ENCODE measurements at regions not wholly inside any gene's neighbourhood (a gene's known extent, or its start where the extent isn't known, plus 50 kb on each side); places are given as distances from the start of the nearest gene placed in this dataset.
"Not testable (repeated sequence)": the region's sequence is repeated elsewhere in the genome, so short reads cannot be mapped to it uniquely, and the experiment has no call there.

DNA sequence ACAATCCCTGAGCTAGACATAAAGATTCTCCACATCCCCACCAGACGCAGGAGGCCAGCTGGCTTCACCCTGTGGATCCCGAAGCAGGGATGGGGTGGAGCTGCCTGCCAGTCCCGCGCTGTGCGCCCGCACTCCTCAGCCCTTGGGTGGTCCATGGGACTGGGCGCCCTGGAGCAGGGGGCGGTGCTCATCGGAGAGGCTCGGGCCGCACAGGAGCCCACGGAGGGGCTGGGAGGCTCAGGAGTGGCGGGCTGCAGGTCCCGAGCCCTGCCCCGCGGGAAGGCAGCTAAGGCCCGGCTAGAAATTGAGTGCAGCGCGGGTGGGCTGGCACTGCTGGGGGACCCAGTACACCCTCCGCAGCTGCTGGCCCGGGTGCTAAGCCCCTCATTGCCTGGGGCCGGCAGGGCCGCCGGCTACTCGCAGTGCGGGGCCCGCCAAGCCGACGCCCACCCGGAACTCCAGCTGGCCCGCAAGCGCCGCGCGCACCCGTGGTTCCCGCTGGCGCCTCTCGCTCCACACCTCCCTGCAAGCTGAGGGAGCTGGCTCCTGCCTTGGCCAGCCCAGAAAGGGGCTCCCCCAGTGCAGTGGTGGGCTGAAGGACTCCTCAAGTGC is 1032.2 kb upstream of the PCDH20 start:
- TF ChIP-seq, protein P1, sequence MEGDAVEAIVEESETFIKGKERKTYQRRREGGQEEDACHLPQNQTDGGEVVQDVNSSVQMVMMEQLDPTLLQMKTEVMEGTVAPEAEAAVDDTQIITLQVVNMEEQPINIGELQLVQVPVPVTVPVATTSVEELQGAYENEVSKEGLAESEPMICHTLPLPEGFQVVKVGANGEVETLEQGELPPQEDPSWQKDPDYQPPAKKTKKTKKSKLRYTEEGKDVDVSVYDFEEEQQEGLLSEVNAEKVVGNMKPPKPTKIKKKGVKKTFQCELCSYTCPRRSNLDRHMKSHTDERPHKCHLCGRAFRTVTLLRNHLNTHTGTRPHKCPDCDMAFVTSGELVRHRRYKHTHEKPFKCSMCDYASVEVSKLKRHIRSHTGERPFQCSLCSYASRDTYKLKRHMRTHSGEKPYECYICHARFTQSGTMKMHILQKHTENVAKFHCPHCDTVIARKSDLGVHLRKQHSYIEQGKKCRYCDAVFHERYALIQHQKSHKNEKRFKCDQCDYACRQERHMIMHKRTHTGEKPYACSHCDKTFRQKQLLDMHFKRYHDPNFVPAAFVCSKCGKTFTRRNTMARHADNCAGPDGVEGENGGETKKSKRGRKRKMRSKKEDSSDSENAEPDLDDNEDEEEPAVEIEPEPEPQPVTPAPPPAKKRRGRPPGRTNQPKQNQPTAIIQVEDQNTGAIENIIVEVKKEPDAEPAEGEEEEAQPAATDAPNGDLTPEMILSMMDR (IDR thresholded peaks at IDR 0.05; ENCODE audit: low read length), result not testable (repeated sequence)
- not testable (repeated sequence) for TF ChIP-seq EZH2 (optimal IDR thresholded peaks at IDR 0.05; ENCODE audit: low read depth, low read length); EZH2phosphoT487 (IDR thresholded peaks at IDR 0.05; ENCODE audit: low read length)

Data from MM.1S (cell line).